Mucosa of descending colon (tissue), 3 donors: ENCODE measurements at regions not wholly inside any gene's neighbourhood (a gene's known extent, or its start where the extent isn't known, plus 50 kb on each side); places are given as distances from the start of the nearest gene placed in this dataset.

Source experiments
- ATAC-seq: fragments of 200-7000 bp; cut with Tn5 transposase; one replicate; pipeline ENCODE4 v1.9.1; 2020; ENCODE audit warnings: mild to moderate bottlenecking, moderate library complexity
- DNase-seq, 3 donors: peaks; one replicate each; pipeline ENCODE4 v3.0.0-alpha.2; 2020
- H3K36me3 ChIP-seq: fragments of 200-600 bp; one replicate; pipeline ENCODE4 v1.8.0; 2021; ENCODE audit warnings: low read depth, mild to moderate bottlenecking
- H3K4me1 ChIP-seq: fragments of 200-600 bp; one replicate; pipeline ENCODE4 v1.8.0; 2021; ENCODE audit warnings: low read depth, mild to moderate bottlenecking
- H3K4me3 ChIP-seq: fragments of 200-600 bp; one replicate; pipeline ENCODE4 v1.8.0; 2021; ENCODE audit warnings: mild to moderate bottlenecking
- H3K9me3 ChIP-seq: fragments of 200-600 bp; one replicate; pipeline ENCODE4 v1.8.0; 2021; ENCODE audit warnings: mild to moderate bottlenecking
- CTCF ChIP-seq: fragments of 200-600 bp; IDR thresholded peaks from one replicate; pipeline ENCODE4 v1.8.0; 2022; ENCODE audit warnings: antibody characterized with exemption, mild to moderate bottlenecking
- intact Hi-C, 2 donors: fragments of 100-400 bp; cut with DNase I in 1 of 2; cut with micrococcal nuclease in 1 of 2; formaldehyde crosslinking; loops; one replicate each; pipeline versions ENCODE4 v1.11.0 to v1.11.1; 2022; cut with DNase I, micrococcal nuclease
- donor health status: DM: no; HTN: no; CAD: no; lungs with moderate emphysema.
- donor health status: DM: no; HTN: no; CAD: no.
- donor health status: DM: no; HTN: yes; CAD: no.

GRCh38 chr5:164253764-164254163 lies 748.3 kb downstream of the MAT2B start:
- H3K4me3 ChIP-seq, result no peak overlapping the region
- no peaks in the 10 kb centered on the region for H3K4me1 ChIP-seq
- H3K9me3 ChIP-seq, result no peaks in the 10 kb centered on the region
- no peaks in the 10 kb centered on the region for H3K36me3 ChIP-seq
- ATAC-seq (no peak), DNase-seq (no peak)
- intact Hi-C loops, result no loop called here
- TF ChIP-seq CTCF, result no peak

GRCh38 chr5:164255598-164256213 lies 750.3 kb downstream of the MAT2B start:
- no peaks in the 10 kb centered on the region for H3K4me1 ChIP-seq
- H3K9me3 ChIP-seq, result no peaks in the 10 kb centered on the region
- no peak for ATAC-seq
- no peak for DNase-seq
- H3K36me3 ChIP-seq, result no peaks in the 10 kb centered on the region
- H3K4me3 ChIP-seq, result no peak overlapping the region
- TF ChIP-seq CTCF, result no peak
- intact Hi-C loops, result no loop called here

GRCh38 chr5:164256351-164256750 lies 750.9 kb downstream of the MAT2B start:
- H3K9me3 ChIP-seq, result no peaks in the 10 kb centered on the region
- no peaks in the 10 kb centered on the region for H3K4me1 ChIP-seq
- intact Hi-C loops, result no loop called here
- DNase-seq (no peak), ATAC-seq (no peak)
- no peaks in the 10 kb centered on the region for H3K36me3 ChIP-seq
- no peak overlapping the region for H3K4me3 ChIP-seq
- no peak for TF ChIP-seq CTCF

GRCh38 chr5:164256954-164257353 lies 751.5 kb downstream of the MAT2B start:
- DNase-seq (no peak), ATAC-seq (no peak)
- H3K36me3 ChIP-seq, result no peaks in the 10 kb centered on the region
- intact Hi-C loops, result no loop called here
- H3K9me3 ChIP-seq, result no peaks in the 10 kb centered on the region
- no peak for TF ChIP-seq CTCF
- no peak overlapping the region for H3K4me3 ChIP-seq
- no peaks in the 10 kb centered on the region for H3K4me1 ChIP-seq

GRCh38 chr5:164265566-164265965 lies 760.1 kb downstream of the MAT2B start:
- intact Hi-C loops, result no loop called here
- ATAC-seq (no peak), DNase-seq (no peak)
- no peak overlapping the region for H3K4me3 ChIP-seq
- no peak for TF ChIP-seq CTCF
- H3K36me3 ChIP-seq, result no peaks in the 10 kb centered on the region
- no peaks in the 10 kb centered on the region for H3K9me3 ChIP-seq
- no peaks in the 10 kb centered on the region for H3K4me1 ChIP-seq

GRCh38 chr5:164266571-164266970 lies 761.2 kb downstream of the MAT2B start:
- Histone ChIP-seq H3K36me3 (no peaks in the 10 kb centered on the region), H3K4me3 (no peak overlapping the region), H3K9me3 (no peaks in the 10 kb centered on the region), H3K4me1 (no peaks in the 10 kb centered on the region)
- ATAC-seq (no peak), DNase-seq (no peak)
- intact Hi-C loops, result no loop called here
- no peak for TF ChIP-seq CTCF
